ENCODE measurements at regions not wholly inside any gene's neighbourhood (a gene's known extent, or its start where the extent isn't known, plus 50 kb on each side); places are given as distances from the start of the nearest gene placed in this dataset.

DNA sequence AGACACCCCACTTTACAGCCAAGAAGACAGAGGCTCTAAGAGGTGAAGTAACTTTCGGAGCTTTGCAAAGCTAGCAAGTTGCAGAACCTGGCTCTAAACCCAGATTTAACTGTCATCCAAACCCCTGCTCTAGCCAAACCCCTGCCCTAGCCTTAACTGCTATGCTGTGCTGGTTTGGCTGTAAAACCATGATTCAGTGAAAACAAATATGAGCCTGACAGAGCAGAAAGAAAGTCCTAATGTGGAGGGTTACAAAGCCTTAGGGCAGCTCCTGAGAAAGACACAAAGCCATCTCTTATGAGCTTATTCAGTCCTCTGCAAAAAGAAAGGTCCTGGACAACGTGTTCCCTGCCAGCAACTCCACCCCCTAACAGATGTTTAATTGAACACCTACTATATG lies 172.8 kb downstream of the KATNAL1 start:
- no peak for TF ChIP-seq GATA3 (IDR thresholded peaks at IDR 0.05; ENCODE audit: low read depth, low read length)
- no peak for TF ChIP-seq GATA2 (IDR thresholded peaks at IDR 0.05; ENCODE audit: low read depth, low read length)

GRCh38 chr13:30133996-30134395 lies 173.4 kb downstream of the KATNAL1 start:
- no peak for TF ChIP-seq GATA3 (IDR thresholded peaks at IDR 0.05; ENCODE audit: low read depth, low read length)
- no peak for TF ChIP-seq GATA2 (IDR thresholded peaks at IDR 0.05; ENCODE audit: low read depth, low read length)

DNA sequence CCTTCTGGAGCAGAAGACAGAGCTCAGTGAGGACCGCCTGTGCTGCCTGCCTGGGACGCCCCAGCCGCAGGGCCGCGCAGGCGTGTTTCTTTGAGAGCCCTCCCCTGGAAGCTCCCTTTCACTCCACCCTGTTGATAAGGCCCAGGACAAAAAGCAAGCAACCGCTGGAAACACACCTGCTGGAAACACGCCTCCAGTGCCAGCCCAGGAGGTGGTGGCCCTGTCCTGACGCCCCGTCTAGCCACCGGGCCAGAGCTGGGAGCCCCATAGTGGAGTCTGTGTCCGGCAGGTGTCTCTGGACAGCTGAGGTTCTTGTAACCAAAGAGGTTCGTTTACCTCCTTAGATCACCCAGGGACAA lies 173.8 kb downstream of the KATNAL1 start:
- TF ChIP-seq GATA3 (IDR thresholded peaks at IDR 0.05; ENCODE audit: low read depth, low read length) (no peak), GATA2 (IDR thresholded peaks at IDR 0.05; ENCODE audit: low read depth, low read length) (no peak)

GRCh38 chr13:30132623-30133553 lies 174.5 kb downstream of the KATNAL1 start:
- TF ChIP-seq GATA2 (IDR thresholded peaks at IDR 0.05; ENCODE audit: low read depth, low read length) (no peak), GATA3 (IDR thresholded peaks at IDR 0.05; ENCODE audit: low read depth, low read length) (no peak)

- no peak for TF ChIP-seq GATA3 (IDR thresholded peaks at IDR 0.05; ENCODE audit: low read depth, low read length)
- no peak for TF ChIP-seq GATA2 (IDR thresholded peaks at IDR 0.05; ENCODE audit: low read depth, low read length)
Measured at GRCh38 chr13:30129411-30129810, 177.9 kb downstream of the KATNAL1 start.

GRCh38 chr13:30128591-30128990 lies 178.8 kb downstream of the KATNAL1 start:
- TF ChIP-seq GATA3 (IDR thresholded peaks at IDR 0.05; ENCODE audit: low read depth, low read length) (no peak), GATA2 (IDR thresholded peaks at IDR 0.05; ENCODE audit: low read depth, low read length) (no peak)

- no peak for TF ChIP-seq GATA3 (IDR thresholded peaks at IDR 0.05; ENCODE audit: low read depth, low read length)
- no peak for TF ChIP-seq GATA2 (IDR thresholded peaks at IDR 0.05; ENCODE audit: low read depth, low read length)
Measured at GRCh38 chr13:30128095-30128494, 179.3 kb downstream of the KATNAL1 start.

DNA sequence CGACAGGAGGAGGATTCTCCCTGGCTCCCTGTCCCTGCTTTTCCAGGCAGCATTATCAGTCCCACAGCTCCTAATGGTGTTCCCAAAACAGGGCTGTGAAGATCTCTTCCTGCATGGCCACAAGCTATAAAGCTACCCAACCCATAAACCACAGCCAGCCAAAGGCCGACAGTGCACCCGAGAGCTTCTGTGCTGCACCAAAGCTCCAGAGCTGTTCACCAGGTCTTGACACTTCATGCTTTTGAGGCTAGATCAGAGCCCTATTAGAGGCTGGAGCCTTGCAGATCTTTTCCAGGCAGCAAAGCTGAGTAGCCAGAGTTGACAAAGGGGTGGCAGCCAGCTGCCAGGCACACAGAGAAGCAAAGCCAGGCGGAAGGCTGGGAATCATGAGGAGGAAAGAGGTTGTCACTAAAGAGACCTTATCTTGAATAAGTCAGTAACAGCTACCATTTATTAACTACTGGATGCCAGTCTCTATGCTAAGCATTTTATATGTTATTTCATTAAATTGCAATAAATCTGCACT lies 180.4 kb downstream of the KATNAL1 start:
- TF ChIP-seq GATA3 (IDR thresholded peaks at IDR 0.05; ENCODE audit: low read depth, low read length) (no peak), GATA2 (IDR thresholded peaks at IDR 0.05; ENCODE audit: low read depth, low read length) (no peak)

DNA sequence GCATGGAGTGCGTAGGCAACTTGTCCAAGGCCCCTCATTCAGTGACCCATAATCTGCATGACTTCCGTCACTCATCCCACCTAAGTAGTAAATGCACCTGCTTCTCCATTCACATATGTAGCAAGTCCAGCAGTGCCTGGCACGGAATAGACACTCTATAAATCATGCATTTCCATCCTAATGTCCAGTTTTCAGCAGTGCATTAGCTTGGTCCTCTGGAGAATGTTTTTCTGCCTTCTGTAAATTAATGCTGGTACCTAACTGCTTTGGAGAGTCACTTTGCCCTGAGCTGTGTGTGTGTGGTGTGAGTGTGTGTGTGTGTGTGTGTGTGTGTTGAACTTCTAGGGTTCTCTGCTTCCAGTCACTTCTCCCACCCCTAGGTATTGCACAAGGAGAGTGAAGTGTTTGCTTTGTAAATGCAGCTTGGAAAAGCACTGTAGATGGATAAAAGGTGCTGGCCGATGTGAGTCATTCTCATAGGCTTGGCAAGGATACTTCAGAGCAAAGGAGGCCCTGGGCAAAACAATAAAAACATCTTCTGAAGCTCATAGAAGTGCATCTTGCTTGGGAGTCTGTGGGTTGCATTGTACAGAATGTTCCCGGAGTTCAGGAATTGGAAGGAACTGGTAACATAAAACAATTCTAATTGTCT lies 181.8 kb downstream of the KATNAL1 start:
- TF ChIP-seq GATA2 (IDR thresholded peaks at IDR 0.05; ENCODE audit: low read depth, low read length), result no peak
- TF ChIP-seq GATA3 (IDR thresholded peaks at IDR 0.05; ENCODE audit: low read depth, low read length), result no peak

- TF ChIP-seq GATA2 (IDR thresholded peaks at IDR 0.05; ENCODE audit: low read depth, low read length), result no peak
- TF ChIP-seq GATA3 (IDR thresholded peaks at IDR 0.05; ENCODE audit: low read depth, low read length), result no peak
Measured at GRCh38 chr13:30124131-30124768, 183.1 kb downstream of the KATNAL1 start.

GRCh38 chr13:30123575-30123974 lies 183.8 kb downstream of the KATNAL1 start:
- TF ChIP-seq GATA2 (IDR thresholded peaks at IDR 0.05; ENCODE audit: low read depth, low read length) (no peak), GATA3 (IDR thresholded peaks at IDR 0.05; ENCODE audit: low read depth, low read length) (no peak)

DNA sequence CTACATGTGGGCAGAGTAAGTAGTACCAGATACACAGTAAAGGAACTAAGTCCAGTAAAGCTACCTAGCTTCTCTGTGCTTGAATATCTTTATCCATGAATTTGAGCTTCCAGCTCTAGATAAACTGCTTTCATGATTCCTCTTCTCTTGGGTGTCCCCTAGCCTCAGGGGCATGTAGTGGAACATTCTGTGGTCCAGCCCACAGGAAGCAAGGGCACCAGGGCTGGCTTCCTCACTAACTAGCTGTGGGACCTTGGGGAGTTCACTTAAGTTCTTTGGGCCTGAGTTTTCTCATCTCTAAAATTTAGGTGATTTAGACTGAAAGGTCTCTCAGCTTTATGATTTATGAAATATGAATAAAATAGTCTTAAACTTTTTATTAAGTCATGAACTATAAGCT lies 185.7 kb downstream of the KATNAL1 start:
- TF ChIP-seq GATA3 (IDR thresholded peaks at IDR 0.05; ENCODE audit: low read depth, low read length) (no peak), GATA2 (IDR thresholded peaks at IDR 0.05; ENCODE audit: low read depth, low read length) (no peak)

GRCh38 chr13:30121244-30121643 lies 186.1 kb downstream of the KATNAL1 start:
- no peak for TF ChIP-seq GATA2 (IDR thresholded peaks at IDR 0.05; ENCODE audit: low read depth, low read length)
- no peak for TF ChIP-seq GATA3 (IDR thresholded peaks at IDR 0.05; ENCODE audit: low read depth, low read length)

DNA sequence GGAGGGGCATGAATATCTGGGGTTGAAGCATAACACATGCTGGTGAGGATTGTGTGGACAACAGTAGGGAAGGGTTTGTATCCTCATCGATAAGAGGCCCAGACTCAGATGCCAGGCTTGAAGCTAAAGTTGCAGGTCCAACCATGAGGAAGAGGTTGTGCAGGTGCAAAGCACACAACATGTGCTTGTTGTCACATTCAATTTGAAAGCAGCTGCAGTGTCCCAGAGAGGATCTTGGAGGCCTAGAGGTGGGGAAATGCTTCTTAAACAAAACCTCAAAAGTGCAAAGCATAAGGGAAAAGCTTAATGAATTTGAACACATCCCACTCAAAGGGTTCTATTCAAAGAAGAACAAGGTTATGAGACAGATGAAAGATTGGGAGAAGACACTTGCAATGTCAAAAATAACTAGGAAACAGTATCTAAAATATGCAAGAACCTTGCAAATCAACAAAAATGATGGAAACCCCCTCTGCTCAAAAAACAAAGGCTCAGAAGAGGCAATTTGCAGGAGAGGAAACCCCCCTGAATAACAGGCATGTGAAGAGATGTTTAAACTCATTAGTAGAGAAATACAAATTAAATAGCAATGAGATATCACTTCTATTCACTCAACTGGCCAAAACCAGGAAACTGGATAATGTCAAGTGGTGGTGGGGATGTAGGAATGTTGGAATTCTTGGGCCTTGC lies 187.1 kb downstream of the KATNAL1 start:
- no peak for TF ChIP-seq GATA3 (IDR thresholded peaks at IDR 0.05; ENCODE audit: low read depth, low read length)
- TF ChIP-seq GATA2 (IDR thresholded peaks at IDR 0.05; ENCODE audit: low read depth, low read length), result no peak
